ENCODE measurements at regions not wholly inside any gene's neighbourhood (a gene's known extent, or its start where the extent isn't known, plus 50 kb on each side); places are given as distances from the start of the nearest gene placed in this dataset.

- DNase-seq (ENCODE audit: low read depth): no peak
Measured at GRCh38 chr20:24102749-24103333, 114.3 kb upstream of the GGTLC1 start.

DNA sequence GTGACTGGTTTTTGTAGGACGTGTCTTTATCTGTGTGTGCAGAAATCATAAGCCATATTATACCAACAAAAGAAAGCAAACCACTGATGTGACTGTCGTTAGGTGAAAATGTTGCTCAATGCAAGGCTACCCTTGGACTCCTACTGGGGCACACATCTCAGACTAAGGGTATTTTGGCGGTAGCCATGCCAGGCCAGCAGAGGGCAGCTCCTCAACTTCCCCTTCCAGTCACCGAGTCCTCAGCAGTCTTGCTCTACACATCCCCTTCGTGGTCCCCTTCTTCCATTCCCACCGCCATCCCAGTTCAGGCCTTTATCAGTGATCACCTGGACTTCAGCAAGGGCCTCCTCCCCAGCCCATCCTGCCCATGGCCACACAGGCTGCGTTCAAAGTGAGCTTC is 113.7 kb upstream of the GGTLC1 start:
- DNase-seq (ENCODE audit: low read depth): no peak

GRCh38 chr20:24100370-24101011 is 111.9 kb upstream of the GGTLC1 start:
- DNase-seq (ENCODE audit: low read depth): peak; percentile 49

GRCh38 chr20:24098886-24099285 is 110.3 kb upstream of the GGTLC1 start:
- no peak for DNase-seq (ENCODE audit: low read depth)

GRCh38 chr20:24097506-24098245 is 109.1 kb upstream of the GGTLC1 start:
- DNase-seq (ENCODE audit: low read depth): no peak

- DNase-seq (ENCODE audit: low read depth): no peak
Measured at GRCh38 chr20:24096864-24097450, 108.4 kb upstream of the GGTLC1 start.

DNA sequence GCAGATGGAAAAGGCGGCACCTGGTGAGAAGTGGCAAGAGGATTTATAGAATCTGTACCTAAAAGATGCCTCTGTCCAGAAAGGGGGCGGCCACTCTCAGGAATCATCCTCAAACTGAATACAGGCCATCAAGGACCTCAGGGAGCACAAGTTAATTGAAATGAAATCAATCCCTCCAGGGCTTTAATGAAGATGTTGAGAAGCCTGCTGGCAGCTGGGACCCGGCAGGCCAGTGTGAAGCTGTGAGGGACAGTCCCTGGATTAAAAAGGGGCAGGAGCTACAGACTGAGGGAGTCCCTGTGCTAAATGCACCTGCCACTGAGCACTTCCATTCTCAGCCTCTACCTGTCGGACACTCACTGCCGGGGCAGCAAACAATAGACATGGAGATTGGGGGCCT is 107.7 kb upstream of the GGTLC1 start:
- no peak for DNase-seq (ENCODE audit: low read depth)

DNA sequence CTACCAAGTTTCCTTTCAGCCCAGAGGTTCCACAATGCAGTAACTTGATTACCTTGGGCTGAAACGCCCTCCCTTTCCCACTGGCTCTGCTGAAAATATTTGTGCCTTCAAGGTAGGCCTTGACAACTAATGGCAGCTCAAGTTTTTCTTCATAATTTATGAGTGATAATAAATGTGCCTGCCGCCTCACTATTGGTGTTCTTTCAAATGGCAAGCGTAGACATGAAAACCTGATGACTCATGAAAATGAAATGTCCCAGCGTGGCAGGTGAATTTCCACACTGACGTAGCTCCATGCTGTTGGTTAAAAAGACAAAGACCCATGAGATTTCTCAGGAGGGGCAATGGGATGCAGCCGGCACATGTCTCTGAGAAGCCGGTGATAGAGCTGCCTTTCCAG is 107.2 kb upstream of the GGTLC1 start:
- DNase-seq (ENCODE audit: low read depth): no peak

- no peak for DNase-seq (ENCODE audit: low read depth)
Measured at GRCh38 chr20:24095303-24095702, 106.7 kb upstream of the GGTLC1 start.

GRCh38 chr20:24089576-24089975 is 101.0 kb upstream of the GGTLC1 start:
- no peak for DNase-seq (ENCODE audit: low read depth)

GRCh38 chr20:24086121-24086520 is 97.5 kb upstream of the GGTLC1 start:
- DNase-seq (ENCODE audit: low read depth): no peak

DNA sequence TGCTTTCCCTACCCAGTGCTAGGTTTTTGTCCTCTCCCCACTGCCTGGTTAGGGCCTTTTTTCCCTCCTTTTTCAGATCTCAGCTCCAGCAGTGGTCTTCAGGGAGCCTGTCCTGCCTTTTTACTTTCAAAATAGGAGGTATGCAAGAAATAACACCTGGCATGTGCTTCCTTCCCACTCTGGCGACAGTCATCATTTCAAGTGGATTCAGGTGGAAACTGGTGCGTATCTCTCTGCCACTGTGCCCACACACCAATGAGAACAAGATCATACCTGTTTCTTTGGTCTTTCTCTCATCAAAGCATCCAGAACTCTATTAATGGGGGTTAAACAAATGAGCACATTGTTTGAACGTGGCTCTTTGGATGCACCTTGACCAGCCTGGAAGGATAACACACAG is 95.7 kb upstream of the GGTLC1 start:
- no peak for DNase-seq (ENCODE audit: low read depth)

- DNase-seq (ENCODE audit: low read depth): no peak
Measured at GRCh38 chr20:24081077-24081476, 92.5 kb upstream of the GGTLC1 start.

- no peak for DNase-seq (ENCODE audit: low read depth)
Measured at GRCh38 chr20:24079661-24080412, 91.3 kb upstream of the GGTLC1 start.

DNA sequence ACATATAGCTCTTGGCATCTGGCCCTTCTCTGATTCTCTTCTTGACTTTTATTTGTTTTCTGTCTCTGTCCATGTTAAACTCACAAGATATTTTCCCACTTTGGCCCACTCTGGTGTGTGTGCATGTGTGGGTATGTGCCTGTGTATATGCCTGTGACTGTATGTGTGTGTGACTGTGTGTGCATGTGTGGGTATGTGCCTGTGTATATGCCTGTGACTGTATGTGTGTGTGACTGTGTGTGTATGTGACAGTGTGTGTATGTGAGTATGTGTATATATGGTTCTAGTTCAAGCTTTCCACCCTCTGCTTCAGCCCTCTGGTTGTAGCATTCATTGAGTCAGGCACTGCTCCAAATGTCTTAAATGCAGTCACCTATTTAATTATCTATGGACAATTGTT is 88.6 kb upstream of the GGTLC1 start:
- DNase-seq (ENCODE audit: low read depth): no peak

DNA sequence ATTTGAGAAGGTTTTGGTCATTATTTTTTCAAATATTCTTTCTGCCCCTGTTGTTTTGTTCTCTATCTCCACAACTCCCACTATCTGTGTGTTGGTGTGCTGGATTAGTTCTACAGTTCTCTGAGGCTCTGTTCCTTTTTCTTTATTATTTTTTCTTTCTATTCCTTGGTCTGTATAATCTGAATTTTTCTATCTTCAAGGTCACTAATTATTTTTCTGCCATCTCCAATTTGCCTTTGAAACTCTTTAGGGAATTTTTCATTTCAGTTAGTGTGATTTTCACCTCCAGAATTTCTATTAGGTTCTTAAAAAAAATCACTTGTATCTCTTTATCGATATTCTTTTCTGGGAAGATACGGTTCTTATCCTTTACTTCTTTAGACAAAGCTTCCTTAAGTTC is 82.1 kb upstream of the GGTLC1 start:
- DNase-seq (ENCODE audit: low read depth): no peak

DNA sequence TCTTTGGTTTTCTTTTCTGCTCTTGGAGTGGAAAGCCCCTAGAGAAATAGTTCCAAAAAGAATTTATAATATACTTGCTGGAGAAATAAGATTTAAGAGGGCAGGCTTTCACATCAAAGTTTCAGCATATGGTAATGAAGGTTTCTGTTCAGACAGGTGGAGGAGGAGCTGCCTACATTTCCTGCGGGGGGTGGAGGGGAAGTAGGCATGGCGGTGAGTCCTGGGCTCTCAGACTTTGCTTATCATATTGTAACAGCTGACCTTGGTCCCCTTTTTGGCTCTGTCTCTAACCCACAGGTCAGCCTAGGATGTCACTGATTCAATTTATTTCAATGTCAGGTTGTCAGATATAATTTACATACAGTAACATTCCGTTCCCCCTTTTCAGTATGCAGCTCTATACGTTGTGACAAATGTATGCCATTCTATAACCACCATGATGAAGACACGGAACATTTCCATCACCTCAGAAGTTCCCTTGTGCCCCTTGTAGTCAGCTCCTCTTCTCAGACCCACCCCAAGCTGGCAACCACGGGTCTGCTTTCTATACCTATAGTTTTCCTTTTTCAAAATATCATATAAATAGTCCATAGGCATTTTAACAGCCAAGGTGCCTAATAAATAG is 77.6 kb upstream of the GGTLC1 start:
- peak; percentile 4 for DNase-seq (ENCODE audit: low read depth)

DNA sequence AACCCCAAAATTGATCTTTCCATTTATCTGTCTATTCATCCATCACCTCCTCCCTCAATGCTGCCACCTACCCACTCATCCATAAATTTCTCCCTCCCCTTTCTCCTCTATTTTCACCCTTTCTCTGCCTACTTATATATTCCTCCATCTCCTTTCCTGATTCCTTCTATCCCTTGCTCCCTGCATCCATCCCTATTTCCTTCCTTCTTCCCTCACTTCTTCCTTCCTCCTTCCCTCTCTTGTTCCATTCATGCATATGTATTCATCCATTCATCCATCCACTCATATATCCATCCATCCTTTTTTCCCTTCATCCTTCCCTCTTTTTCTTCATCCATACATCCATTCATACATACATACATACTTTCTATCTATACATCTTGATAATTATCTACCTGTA is 76.3 kb upstream of the GGTLC1 start:
- no peak for DNase-seq (ENCODE audit: low read depth)

DNA sequence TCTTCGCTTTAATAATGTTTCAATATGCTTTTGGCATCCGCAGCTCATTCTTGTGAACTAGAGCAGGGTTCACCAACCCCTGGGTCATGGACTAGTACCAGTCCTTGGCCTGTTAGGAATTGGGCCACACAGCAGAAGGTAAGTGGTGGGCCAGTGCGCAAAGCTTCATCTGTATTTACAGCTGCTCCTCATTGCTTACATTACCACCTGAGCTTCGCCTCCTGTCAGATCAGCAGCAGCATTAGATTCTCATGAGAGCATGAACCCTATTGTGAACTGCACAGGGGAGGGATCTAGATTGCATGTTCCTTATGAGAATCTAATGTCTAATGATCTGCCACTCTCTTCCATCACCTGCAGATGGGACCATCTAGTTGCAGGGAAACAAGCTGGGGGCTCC is 75.5 kb upstream of the GGTLC1 start:
- no peak for DNase-seq (ENCODE audit: low read depth)

DNA sequence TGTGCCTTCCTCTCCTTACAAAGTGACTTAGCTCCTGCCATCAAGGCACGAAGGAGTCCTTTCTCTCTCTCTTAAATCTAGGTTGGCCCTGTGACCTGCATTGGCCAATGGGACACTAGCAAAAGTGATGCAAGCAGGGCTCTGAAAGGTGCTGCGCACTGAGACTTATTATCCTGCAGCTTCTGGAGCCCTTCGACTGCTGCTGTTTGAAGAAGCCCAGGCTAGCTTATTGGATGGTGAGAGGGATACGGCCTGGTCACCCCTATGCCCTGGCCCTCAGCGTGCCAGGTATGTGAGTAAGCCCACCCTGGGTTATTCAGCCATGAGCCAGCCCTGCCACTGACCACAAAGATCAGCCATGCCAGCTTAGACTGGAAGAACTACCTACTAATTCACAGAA is 74.5 kb upstream of the GGTLC1 start:
- DNase-seq (ENCODE audit: low read depth): no peak

DNA sequence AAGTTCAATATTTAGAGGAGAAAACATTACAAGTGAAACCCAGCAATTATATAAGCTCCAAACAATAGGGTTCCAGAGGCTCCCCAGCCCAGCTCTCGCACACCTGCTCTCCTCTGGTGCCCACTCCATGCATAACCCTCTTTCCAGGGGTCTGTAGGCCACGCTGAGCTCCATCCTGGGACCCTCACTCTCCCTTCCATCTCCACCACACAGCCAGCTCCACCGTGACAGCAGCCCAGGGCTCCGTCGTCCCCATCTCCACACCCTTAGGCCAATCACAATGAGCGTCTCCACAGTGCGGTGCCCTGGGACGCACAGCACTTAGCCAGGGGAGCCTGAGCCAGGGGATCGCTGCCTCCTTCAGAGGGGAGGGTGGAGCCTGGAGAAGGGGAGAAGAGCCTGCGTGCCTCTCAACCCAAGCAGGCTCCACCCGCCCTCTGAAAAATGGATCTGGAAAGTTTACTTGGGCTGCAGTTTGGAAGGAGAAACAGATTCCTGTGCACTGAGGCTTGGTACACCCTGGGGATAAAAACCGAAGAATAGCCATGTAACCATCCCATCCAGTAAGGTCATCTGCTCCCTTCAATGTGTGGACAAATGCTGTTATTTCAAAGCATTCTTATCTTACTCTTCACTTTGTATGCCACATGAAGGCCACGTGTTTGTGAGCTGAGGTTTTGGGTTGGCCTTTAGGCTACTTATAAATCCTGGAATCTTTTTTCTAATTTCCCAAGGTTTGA is 72.4 kb upstream of the GGTLC1 start:
- no peak for DNase-seq (ENCODE audit: low read depth)

Measured in stimulated activated CD8-positive, alpha-beta memory T cell treated with anti-CD3 and anti-CD28 coated beads, Interleukin-12 subunit alpha, Interleukin-12 subunit beta, amount 100 ng/mL, for 1 hour (primary cell).